K562 (cell line): ENCODE measurements at regions not wholly inside any gene's neighbourhood (a gene's known extent, or its start where the extent isn't known, plus 50 kb on each side); places are given as distances from the start of the nearest gene placed in this dataset.

Experiments
- ATAC-seq: fragments of 200-7000 bp; cut with Tn5 transposase; 3 replicates; pipeline ENCODE4 v1.9.1; 2020; ENCODE audit warnings: moderate library complexity
- BruUV-seq: library from RNA; stranded (reverse); fragments of 400-500 nt; replicated peaks from 2 replicates; lab custom pipeline; 2021; lab: Mats Ljungman, UMichigan
- CTCF ChIA-PET: fragments of 300-600 bp; formaldehyde crosslinking; extraction: SDS; loops from one replicate; lab custom pipeline; 2021; ENCODE audit warnings: low intra/inter-chr PET ratio; lab: Yijun Ruan, JAX
- POLR2A ChIA-PET: fragments of 300-600, 350-650 bp; sonication (Branson Sonifier 250); formaldehyde crosslinking; extraction: SDS; loops from one replicate; lab custom pipeline; 2021; ENCODE audit warnings: antibody characterized with exemption, inconsistent platforms; lab: Yijun Ruan, JAX
- DNase-seq, 4 experiments: peaks; one replicate each; pipeline versions ENCODE4 v3.0.0 to v3.0.0-alpha.2; 2011 to 2018; ENCODE audit warnings: low spot score in 3 of 4, mixed read lengths in 3 of 4; ENCODE audit errors: extremely low read depth in 1 of 4
- FAIRE-seq: peaks from 2 replicates; lab custom pipeline; 2011; peaks lifted over from hg19 to GRCh38; lab: Jason Lieb, UNC
- H2AFZ ChIP-seq: 2 replicates; pipeline ENCODE4 v1.6.0; 2011; ENCODE audit warnings: low read depth, low read length, control low read depth, inconsistent platforms
- H3K27ac ChIP-seq: fragments of 200-600 bp; 3 replicates; pipeline ENCODE4 v1.8.0; 2011; ENCODE audit warnings: low read depth, mild to moderate bottlenecking, control low read depth, inconsistent platforms, low read length, moderate library complexity, mixed read lengths; ENCODE audit errors: extremely low read depth
- H3K27me3 ChIP-seq, 2 experiments: fragments of 300-600 bp in 1 of 2; 2 replicates in 1 of 2; 3 replicates in 1 of 2; pipeline versions ENCODE4 v1.6.0 to v1.8.0; 2011; ENCODE audit warnings: inconsistent platforms in 2 of 2, low read length in 2 of 2, mild to moderate bottlenecking in 1 of 2, mixed read lengths in 1 of 2, moderate library complexity in 1 of 2; ENCODE audit not compliant: control insufficient read depth in 2 of 2, insufficient read depth in 2 of 2
- H3K36me3 ChIP-seq: fragments of 300-600 bp; 3 replicates; pipeline ENCODE4 v1.8.0; 2011; ENCODE audit warnings: mild to moderate bottlenecking, low read length, inconsistent platforms; ENCODE audit not compliant: control insufficient read depth, insufficient read depth
- H3K4me1 ChIP-seq, 2 experiments: fragments of 200-600 bp in 1 of 2; replicated peaks in 1 of 2; 2 replicates in 1 of 2; 3 replicates in 1 of 2; pipeline versions ENCODE4 v1.5.1 to v1.8.0; 2011; ENCODE audit warnings: inconsistent platforms in 2 of 2, low read length in 2 of 2, mild to moderate bottlenecking in 1 of 2, mixed read lengths in 1 of 2, moderate library complexity in 1 of 2; ENCODE audit not compliant: control insufficient read depth in 2 of 2, insufficient read depth in 2 of 2
- H3K4me2 ChIP-seq: 2 replicates; pipeline ENCODE4 v1.6.1; 2011; ENCODE audit warnings: low read length, control low read depth, inconsistent platforms, mixed read lengths; ENCODE audit not compliant: insufficient read depth
- H3K4me3 ChIP-seq: fragments of 200-600 bp; sonication (generic), shearing (Covaris generic); 2 replicates; pipeline ENCODE4 v1.5.1; 2016; ENCODE audit warnings: control low read depth, inconsistent platforms
- H3K79me2 ChIP-seq: fragments of 200-600 bp; 3 replicates; pipeline ENCODE4 v1.8.0; 2011; ENCODE audit warnings: low read length, inconsistent platforms; ENCODE audit not compliant: control insufficient read depth, insufficient read depth
- H3K9ac ChIP-seq, 2 experiments: 2 replicates each; pipeline versions ENCODE4 v1.6.0 to v1.6.1; 2011; ENCODE audit warnings: low read depth in 2 of 2, low read length in 2 of 2, control low read depth in 1 of 2, inconsistent platforms in 1 of 2, mild to moderate bottlenecking in 1 of 2, mixed read lengths in 1 of 2; ENCODE audit not compliant: insufficient read depth in 1 of 2
- H3K9me1 ChIP-seq: one replicate; pipeline ENCODE4 v1.6.0; 2011; ENCODE audit warnings: inconsistent platforms, mild to moderate bottlenecking, low read length, moderate library complexity; ENCODE audit not compliant: control insufficient read depth, insufficient read depth
- H3K9me3 ChIP-seq: replicated peaks from 2 replicates; pipeline ENCODE4 v1.5.1; 2011; ENCODE audit warnings: low read depth, low read length, inconsistent platforms; ENCODE audit not compliant: control insufficient read depth, insufficient read depth
- H4K20me1 ChIP-seq: replicated peaks from 2 replicates; pipeline ENCODE4 v1.6.1; 2011; ENCODE audit warnings: low read length, inconsistent platforms, mixed read lengths; ENCODE audit not compliant: control insufficient read depth, insufficient read depth
- BRCA1 ChIP-seq, 2 experiments: fragments of 450-650 bp in 1 of 2; sonication (generic) in 1 of 2; formaldehyde crosslinking in 1 of 2; IDR thresholded peaks; 2 replicates each; pipeline versions ENCODE4 v1.5.0 to v1.6.1; 2017 to 2020; ENCODE audit warnings: mild to moderate bottlenecking in 1 of 2, missing genetic modification reagents in 1 of 2
- C11orf30 ChIP-seq: fragments of 450-650 bp; IDR thresholded peaks from 2 replicates; pipeline ENCODE4 v1.6.1; 2016; ENCODE audit warnings: low read depth, mild to moderate bottlenecking
- HDAC6 ChIP-seq: IDR thresholded peaks from 2 replicates; pipeline ENCODE4 v1.6.1; 2012; ENCODE audit warnings: low read depth, mild to moderate bottlenecking, control low read depth, inconsistent platforms, low read length, moderate library complexity
- NR1H2 ChIP-seq: sonication (generic); formaldehyde crosslinking; IDR thresholded peaks from 2 replicates; pipeline ENCODE4 v1.4.0; 2020; ENCODE audit warnings: mild to moderate bottlenecking, missing genetic modification reagents
- TSHZ1 ChIP-seq: fragments of 250-450 bp; sonication (Bioruptor Pico); IDR thresholded peaks from 2 replicates; pipeline ENCODE4 v1.4.0; 2020; ENCODE audit warnings: mild to moderate bottlenecking, moderate library complexity
- ZNF316 ChIP-seq: fragments of 450-650 bp; IDR thresholded peaks from 2 replicates; pipeline ENCODE4 v1.6.1; 2016
- in situ Hi-C: fragments of 300-500 bp; cut with MboI; formaldehyde crosslinking; loops from 4 replicates; pipeline ENCODE4 v1.15.0; 2018; ENCODE audit warnings: inconsistent platforms, mixed read lengths
- intact Hi-C: fragments of 100-400 bp; cut with micrococcal nuclease; formaldehyde crosslinking; loops from 2 replicates; pipeline ENCODE4 v1.14.2; 2022

GRCh38 chr2:173684896-173685459 lies 280.2 kb downstream of the SP3 start (continued):
- TF ChIP-seq TSHZ1 (CRISPR knock-in tag) = no peak
- TF ChIP-seq HDAC6 = no peak

DNA sequence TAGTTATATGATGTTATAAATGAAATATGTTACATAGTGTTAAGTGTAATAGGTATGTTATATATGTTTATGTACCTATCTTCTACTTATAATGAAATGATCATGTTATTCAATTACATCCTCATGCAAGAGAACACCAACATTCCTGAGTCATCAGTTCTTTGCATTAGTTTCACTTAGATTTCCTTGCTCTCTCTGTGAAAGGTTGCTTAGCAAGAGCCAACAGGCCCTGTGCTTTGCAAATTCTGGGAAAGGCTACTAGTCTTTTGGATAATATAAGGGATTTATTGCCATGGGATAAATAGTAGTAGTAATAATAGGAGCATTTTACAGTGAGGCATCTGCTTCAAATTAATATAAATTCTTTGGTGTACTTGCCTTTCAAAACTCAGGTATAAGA lies 274.8 kb downstream of the SP3 start:
- BruUV-seq = no TSS peak
- intact Hi-C loops = no loop called here
- no peaks in the 10 kb centered on the region for H3K9me3 ChIP-seq

More for the DNA sequence above, 274.8 kb downstream of the SP3 start:
- H3K79me2 ChIP-seq = no peaks in the 10 kb centered on the region
- H2AFZ ChIP-seq = no peak overlapping the region
- POLR2A ChIA-PET = no interaction called here
- no peak for ATAC-seq
- no peaks in the 10 kb centered on the region for H3K9me1 ChIP-seq
- TF ChIP-seq NR1H2 (no peak), C11orf30 (peak; percentile 24; the same call in 1 of the 2 replicates), BRCA1 (IDR thresholded peaks at IDR 0.05) (no peak), BRCA1 (CRISPR knock-in tag; IDR thresholded peaks at IDR 0.05) (no peak), ZNF316 (peak; percentile 64)
- TF ChIP-seq, all 486 proteins: peak for 2
- in situ Hi-C loops = no loop called here
- CTCF ChIA-PET = no interaction called here
- no peak for FAIRE-seq
- no peak overlapping the region for H3K9ac ChIP-seq
- H3K27me3 ChIP-seq = peaks cover 6 to 12% of the 10 kb centered on the region in 2 experiments; a peak in 4 of 5 replicates
- H3K4me1 ChIP-seq = no peaks in the 10 kb centered on the region
- H3K4me3 ChIP-seq = no peak overlapping the region
- no peaks in the 10 kb centered on the region for H4K20me1 ChIP-seq
- no peak overlapping the region for H3K4me2 ChIP-seq
- no peaks in the 10 kb centered on the region for H3K36me3 ChIP-seq
- H3K27ac ChIP-seq = no peak overlapping the region
- no peak for DNase-seq
